ENCODE measurements at regions not wholly inside any gene's neighbourhood (a gene's known extent, or its start where the extent isn't known, plus 50 kb on each side); places are given as distances from the start of the nearest gene placed in this dataset.

GRCh38 chr3:106172101-106172500 lies 303.3 kb upstream of the CBLB start:
- TF ChIP-seq POLR2AphosphoS5 (IDR thresholded peaks at IDR 0.05; ENCODE audit: low read depth) (no peak), CTCF (IDR thresholded peaks at IDR 0.05; ENCODE audit: insufficient read depth, low read length) (no peak)

Data from HL-60 (cell line).